Keratinocyte (primary cell): ENCODE measurements at regions not wholly inside any gene's neighbourhood (a gene's known extent, or its start where the extent isn't known, plus 50 kb on each side); places are given as distances from the start of the nearest gene placed in this dataset.

Experiments used
- CTCF ChIP-seq, 3 experiments: IDR thresholded peaks in 1 of 3; conservative IDR thresholded peaks in 1 of 3; optimal IDR thresholded peaks in 1 of 3; 2 replicates in 2 of 3; 3 replicates in 1 of 3; pipeline versions ENCODE3 to v1.5.1; 2011; ENCODE audit warnings: low read length in 3 of 3, mild to moderate bottlenecking in 3 of 3, moderate library complexity in 2 of 3, control low read depth in 1 of 3, inconsistent platforms in 1 of 3; ENCODE audit not compliant: insufficient read depth in 2 of 3; ENCODE audit errors: extremely low read depth in 1 of 3
- EZH2 ChIP-seq: IDR thresholded peaks from one replicate; pipeline ENCODE4 v1.6.1; 2012; ENCODE audit warnings: inconsistent platforms, mild to moderate bottlenecking, low read length, moderate library complexity

- TF ChIP-seq EZH2: no peak
- TF ChIP-seq CTCF (optimal IDR thresholded peaks at IDR 0.05 in 1 of 3, IDR thresholded peaks at IDR 0.05 in 1 of 3, conservative IDR thresholded peaks at IDR 0.05 in 1 of 3; ENCODE audit: extremely low read depth in 1 of 3, insufficient read depth in 2 of 3, low read length in 3 of 3): no peak
These were observed 228.1 kb upstream of the LMCD1 start for GRCh38 chr3:8273479-8273878.
